ENCODE measurements at regions not wholly inside any gene's neighbourhood (a gene's known extent, or its start where the extent isn't known, plus 50 kb on each side); places are given as distances from the start of the nearest gene placed in this dataset.

- no peaks in the 10 kb centered on the region for H3F3A ChIP-seq (ENCODE audit: low read length, unreplicated experiment)
- BruUV-seq (replicated peaks), result no TSS peak
- H3K27me3 ChIP-seq (ENCODE audit: low read length), result peaks cover 26% of the 10 kb centered on the region
- ATAC-seq, result no peak
- no peak overlapping the region for H3K4me3 ChIP-seq (ENCODE audit: low read length)
- no peak for TF ChIP-seq EZH2phosphoT487 (IDR thresholded peaks at IDR 0.05; ENCODE audit: borderline replicate concordance, low read length)
- no peak for TF ChIP-seq EZH2 (IDR thresholded peaks at IDR 0.05; ENCODE audit: low read length, unreplicated experiment)
- TF ChIP-seq CTCF (conservative IDR thresholded peaks at IDR 0.05; ENCODE audit: low read depth, low read length), result no peak
- no peaks in the 10 kb centered on the region for H3K36me3 ChIP-seq (ENCODE audit: low read depth, low read length)
- POLR2A ChIA-PET (ENCODE audit: unreplicated experiment), result no interaction called here
- CTCF ChIA-PET, result no interaction called here
- H3K27ac ChIP-seq (ENCODE audit: low read length), result no peak overlapping the region
- no peak overlapping the region for H3K9ac ChIP-seq (ENCODE audit: low read length)
- H3K4me1 ChIP-seq (ENCODE audit: insufficient read depth, low read length), result no peaks in the 10 kb centered on the region
- no peak overlapping the region for H3K4me2 ChIP-seq (ENCODE audit: low read length)
- intact Hi-C loops (cut with micrococcal nuclease), result no loop called here
- no peak for DNase-seq
- H3K79me2 ChIP-seq (ENCODE audit: low read length), result no peaks in the 10 kb centered on the region
- H3K9me2 ChIP-seq (replicated peaks; ENCODE audit: low read length), result no peaks in the 10 kb centered on the region
- H3K9me3 ChIP-seq (ENCODE audit: low read length), result no peaks in the 10 kb centered on the region
- H4K20me1 ChIP-seq (ENCODE audit: low read length), result no peaks in the 10 kb centered on the region
- H2AFZ ChIP-seq (ENCODE audit: low read length), result no peak overlapping the region
Measured at GRCh38 chr6:15829156-15829555, 166.3 kb upstream of the DTNBP1 start.

GRCh38 chr6:15827496-15828255, 164.8 kb upstream of the DTNBP1 start:
- Histone ChIP-seq H3K9me3 (ENCODE audit: low read length) (no peaks in the 10 kb centered on the region), H3K4me3 (ENCODE audit: low read length) (no peak overlapping the region), H3F3A (ENCODE audit: low read length, unreplicated experiment) (no peaks in the 10 kb centered on the region), H3K4me2 (ENCODE audit: low read length) (no peak overlapping the region), H3K4me1 (ENCODE audit: insufficient read depth, low read length) (no peaks in the 10 kb centered on the region), H3K27ac (ENCODE audit: low read length) (no peak overlapping the region), H3K9me2 (replicated peaks; ENCODE audit: low read length) (no peaks in the 10 kb centered on the region), H2AFZ (ENCODE audit: low read length) (no peak overlapping the region), H3K9ac (ENCODE audit: low read length) (no peak overlapping the region), H3K27me3 (ENCODE audit: low read length) (peaks cover 33% of the 10 kb centered on the region), H4K20me1 (ENCODE audit: low read length) (no peaks in the 10 kb centered on the region), H3K36me3 (ENCODE audit: low read depth, low read length) (no peaks in the 10 kb centered on the region), H3K79me2 (ENCODE audit: low read length) (no peaks in the 10 kb centered on the region)
- DNase-seq (no peak), ATAC-seq (no peak)
- no peak for TF ChIP-seq EZH2 (IDR thresholded peaks at IDR 0.05; ENCODE audit: low read length, unreplicated experiment)
- intact Hi-C loops (cut with micrococcal nuclease), result no loop called here
- POLR2A ChIA-PET (ENCODE audit: unreplicated experiment), result no interaction called here
- CTCF ChIA-PET, result no interaction called here
- no TSS peak for BruUV-seq (replicated peaks)

GRCh38 chr6:15826814-15827318, 164.0 kb upstream of the DTNBP1 start:
- ChIA-PET CTCF (interaction anchor here (0.7 kb wide), 1 partner anchor 204 kb away, joined by 3 read pairs; no protein-coding TSS in a partner anchor), POLR2A (ENCODE audit: unreplicated experiment) (no interaction called here)
- Histone ChIP-seq H3K4me2 (ENCODE audit: low read length) (no peak overlapping the region), H4K20me1 (ENCODE audit: low read length) (no peaks in the 10 kb centered on the region), H3K36me3 (ENCODE audit: low read depth, low read length) (no peaks in the 10 kb centered on the region), H3F3A (ENCODE audit: low read length, unreplicated experiment) (no peaks in the 10 kb centered on the region), H3K4me1 (ENCODE audit: insufficient read depth, low read length) (no peaks in the 10 kb centered on the region), H3K4me3 (ENCODE audit: low read length) (no peak overlapping the region), H3K27ac (ENCODE audit: low read length) (no peak overlapping the region), H3K9ac (ENCODE audit: low read length) (no peak overlapping the region), H3K27me3 (ENCODE audit: low read length) (peaks cover 41% of the 10 kb centered on the region), H3K9me3 (ENCODE audit: low read length) (no peaks in the 10 kb centered on the region), H2AFZ (ENCODE audit: low read length) (no peak overlapping the region), H3K9me2 (replicated peaks; ENCODE audit: low read length) (no peaks in the 10 kb centered on the region), H3K79me2 (ENCODE audit: low read length) (no peaks in the 10 kb centered on the region)
- TF ChIP-seq CTCF (conservative IDR thresholded peaks at IDR 0.05; ENCODE audit: low read depth, low read length), result no peak
- no peak for TF ChIP-seq EZH2 (IDR thresholded peaks at IDR 0.05; ENCODE audit: low read length, unreplicated experiment)
- no peak for TF ChIP-seq EZH2phosphoT487 (IDR thresholded peaks at IDR 0.05; ENCODE audit: borderline replicate concordance, low read length)
- intact Hi-C loops (cut with micrococcal nuclease), result no loop called here
- DNase-seq (no peak), ATAC-seq (no peak)
- BruUV-seq (replicated peaks), result no TSS peak
